NCI-H1417 (cell line): ENCODE measurements at regions not wholly inside any gene's neighbourhood (a gene's known extent, or its start where the extent isn't known, plus 50 kb on each side); places are given as distances from the start of the nearest gene placed in this dataset.

Source experiments
- DNase-seq, 3 experiments: peaks; one replicate each; lab custom pipeline; 2025; lab: John Stamatoyannopoulos, UW

GRCh38 chr7:30212701-30213111 is 71.7 kb upstream of the ZNRF2 start:
- DNase-seq = no peak

- DNase-seq = no peak
Measured at GRCh38 chr7:30213637-30214036, 70.8 kb upstream of the ZNRF2 start.

DNA sequence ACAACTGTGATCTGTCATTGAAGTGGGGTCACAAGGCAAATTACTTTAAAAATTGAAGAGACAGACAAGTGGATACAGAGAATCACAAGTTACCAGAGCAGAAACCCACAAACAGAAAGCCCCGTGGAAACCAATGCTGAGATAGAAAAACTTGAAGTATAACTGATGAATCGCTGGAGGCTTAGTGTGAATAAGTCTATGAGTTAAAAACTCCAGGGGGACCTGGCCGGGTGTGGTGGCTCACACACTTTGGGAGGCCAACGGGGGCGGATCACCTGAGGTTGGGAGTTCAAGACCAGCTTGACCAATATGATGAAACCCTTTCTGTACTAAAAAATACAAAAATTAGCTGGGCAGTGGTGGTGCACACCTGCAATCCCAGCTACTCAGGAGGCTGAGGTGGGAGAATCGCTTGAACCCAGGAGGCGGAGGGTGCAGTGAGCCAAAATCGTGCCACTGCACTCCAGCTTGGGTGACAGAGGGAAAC is 69.7 kb upstream of the ZNRF2 start:
- DNase-seq = no peak

DNA sequence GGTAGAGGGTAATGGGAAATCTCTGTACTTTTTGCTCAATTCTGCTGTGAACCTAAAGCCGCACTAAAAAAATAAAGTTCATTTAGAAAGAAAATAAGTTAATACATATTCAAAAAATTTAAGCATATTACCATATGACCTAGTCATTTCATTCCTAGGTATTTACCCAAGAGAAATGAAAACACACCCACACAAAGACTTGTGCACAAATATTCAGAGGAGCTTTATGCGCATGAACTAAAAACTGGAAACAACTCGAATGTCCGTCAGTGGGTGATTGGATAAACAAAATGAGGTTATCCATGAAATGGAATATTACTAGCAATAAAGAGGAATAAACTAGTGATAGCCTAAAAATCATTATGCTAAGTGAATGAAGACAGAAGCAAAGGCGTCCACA is 62.6 kb upstream of the ZNRF2 start:
- DNase-seq = no peak

- DNase-seq = peak in 1 of 3 experiments; percentile 25
Measured at GRCh38 chr7:30222515-30223215, 61.7 kb upstream of the ZNRF2 start.

GRCh38 chr7:30223896-30224295 is 60.5 kb upstream of the ZNRF2 start:
- DNase-seq = no peak

GRCh38 chr7:30224511-30225062 is 59.8 kb upstream of the ZNRF2 start:
- no peak for DNase-seq

GRCh38 chr7:30225863-30226613 is 58.4 kb upstream of the ZNRF2 start:
- peak; percentile 64 to 96 (median 83) for DNase-seq

- DNase-seq = peak; percentile 45 to 81 (median 71)
Measured at GRCh38 chr7:30226614-30227268, 57.7 kb upstream of the ZNRF2 start.

DNA sequence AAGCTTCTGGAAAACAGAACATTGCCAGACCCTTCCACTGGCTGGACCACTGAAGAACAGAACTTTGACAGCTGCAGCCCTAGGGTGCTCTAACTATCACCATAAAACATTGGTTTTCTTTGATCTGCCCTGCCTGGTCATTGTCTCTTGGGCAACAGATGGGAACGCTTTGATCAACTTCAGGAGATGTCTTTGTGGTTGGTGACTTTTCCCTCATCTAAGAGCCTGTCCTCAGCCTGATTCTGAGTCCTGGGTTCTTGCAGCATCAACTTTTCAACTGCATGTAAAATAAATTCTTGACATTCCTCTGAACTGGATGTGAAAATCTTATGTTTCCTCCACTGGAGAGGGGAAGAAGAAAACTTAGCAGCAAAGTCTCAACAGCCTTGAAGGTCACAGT is 53.1 kb upstream of the ZNRF2 start:
- DNase-seq = no peak

GRCh38 chr7:30232391-30232790 is 52.0 kb upstream of the ZNRF2 start:
- DNase-seq = no peak
